ENCODE measurements at regions not wholly inside any gene's neighbourhood (a gene's known extent, or its start where the extent isn't known, plus 50 kb on each side); places are given as distances from the start of the nearest gene placed in this dataset.
A peak's percentile ranks its signal among the peaks of the same experiment; 100 is the strongest.

DNA sequence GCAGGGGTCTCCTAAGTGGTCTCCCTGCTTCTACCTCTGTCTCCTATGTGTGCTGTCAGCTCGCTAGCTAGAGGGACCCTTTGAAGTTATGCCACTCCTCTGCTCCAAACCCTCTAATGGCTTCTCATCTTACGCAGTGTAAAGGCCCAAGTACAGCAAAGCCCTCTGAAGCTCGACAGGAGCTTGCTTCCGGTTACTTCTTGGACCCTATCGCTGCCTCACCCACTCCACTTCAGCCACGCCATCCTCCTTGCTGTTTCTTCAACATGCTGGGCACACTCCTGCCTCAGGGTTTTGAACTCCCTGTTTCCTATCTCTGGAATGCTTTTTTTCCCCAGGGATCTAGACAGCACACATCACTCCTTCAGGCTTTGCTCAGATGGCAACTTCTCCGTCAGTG lies 102.3 kb upstream of the F3 start:
- ATAC-seq, result no peak

DNA sequence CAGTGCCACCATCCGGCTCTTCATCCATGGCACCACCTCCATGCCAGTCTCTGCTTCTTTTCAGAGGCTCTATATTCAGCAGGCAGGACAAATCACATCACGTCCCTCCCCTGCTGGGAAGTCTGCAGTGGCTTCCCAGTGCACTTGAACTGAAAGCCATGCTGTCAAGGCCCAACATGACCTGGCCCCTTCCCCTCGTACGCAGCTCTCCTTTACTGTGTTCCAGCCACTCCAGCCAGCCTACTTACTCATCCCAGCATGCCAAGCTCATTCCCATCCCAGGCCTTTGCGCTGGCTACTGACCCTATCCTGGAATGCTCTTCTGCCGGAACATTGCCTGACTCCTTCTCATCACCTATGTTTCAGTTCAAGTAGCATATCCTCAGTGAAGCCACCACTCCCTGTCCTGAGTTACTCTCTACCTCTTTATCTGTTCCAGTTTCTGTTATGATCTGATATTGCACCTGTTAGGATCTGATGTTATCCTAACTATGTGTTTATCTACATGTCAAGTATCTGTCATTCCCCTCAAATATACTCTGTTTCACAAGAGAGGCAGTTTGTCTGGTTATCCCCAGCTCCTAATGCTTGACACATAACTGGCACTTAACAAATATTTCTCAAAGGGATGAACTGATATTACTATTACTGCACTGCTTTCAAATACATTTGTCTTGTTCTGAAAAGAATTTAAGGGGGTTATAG lies 101.2 kb upstream of the F3 start:
- ATAC-seq, result no peak

DNA sequence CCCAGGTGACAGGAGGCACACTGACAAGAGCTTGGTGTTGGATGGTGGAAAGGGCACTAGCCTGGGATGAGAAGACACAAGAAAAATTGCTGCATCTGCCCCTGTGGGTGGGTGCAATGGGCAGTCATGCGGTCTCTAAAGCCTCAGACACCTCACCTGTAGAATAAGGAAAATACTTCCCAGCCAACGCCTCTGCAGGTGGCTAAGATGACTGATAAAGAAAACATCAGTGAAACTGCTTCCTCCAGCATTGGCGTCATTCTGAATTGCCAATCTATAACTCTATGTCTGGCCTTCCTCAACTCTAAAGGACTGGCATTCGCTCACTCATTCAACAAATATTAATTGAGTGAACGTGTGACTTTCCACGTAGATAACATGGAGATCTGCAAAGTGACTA lies 100.4 kb upstream of the F3 start:
- no peak for ATAC-seq

DNA sequence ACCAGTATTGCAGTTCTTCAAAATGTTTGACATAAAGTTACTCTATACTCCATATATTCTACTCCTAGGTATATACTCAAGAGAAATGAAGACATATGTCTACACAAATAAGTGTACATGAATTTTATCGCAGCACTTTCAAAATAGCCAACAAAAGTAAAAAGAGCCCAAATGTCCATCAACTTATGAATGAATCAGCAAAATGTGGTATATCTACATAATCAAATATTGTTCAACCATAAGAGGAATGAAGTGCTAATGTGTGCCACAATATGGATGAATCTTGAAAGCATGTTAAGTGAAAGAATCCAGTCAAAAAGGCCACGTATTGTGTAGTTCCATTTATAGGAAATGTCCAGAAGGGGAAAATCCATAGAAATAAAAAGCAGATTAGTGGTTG lies 98.6 kb upstream of the F3 start:
- no peak for ATAC-seq

DNA sequence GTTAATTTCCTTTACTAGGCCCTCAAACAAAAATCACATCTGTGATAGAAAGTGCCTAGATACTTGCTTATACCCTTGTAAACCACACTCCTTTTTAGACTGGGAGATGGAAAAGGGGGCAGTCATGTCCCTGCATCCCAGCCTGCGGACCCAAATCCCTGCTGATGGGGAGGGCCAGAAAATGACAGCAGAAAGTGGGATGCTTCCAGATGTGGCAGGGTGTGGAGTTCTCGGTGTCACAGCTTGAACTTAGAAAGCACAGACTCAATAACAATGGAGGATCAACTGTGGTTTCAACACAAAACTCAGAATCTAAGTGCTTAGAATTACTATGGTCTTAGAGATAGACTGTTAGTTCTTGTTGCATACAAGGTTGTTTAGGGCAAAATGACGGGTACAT lies 95.6 kb upstream of the F3 start:
- ATAC-seq, result no peak

DNA sequence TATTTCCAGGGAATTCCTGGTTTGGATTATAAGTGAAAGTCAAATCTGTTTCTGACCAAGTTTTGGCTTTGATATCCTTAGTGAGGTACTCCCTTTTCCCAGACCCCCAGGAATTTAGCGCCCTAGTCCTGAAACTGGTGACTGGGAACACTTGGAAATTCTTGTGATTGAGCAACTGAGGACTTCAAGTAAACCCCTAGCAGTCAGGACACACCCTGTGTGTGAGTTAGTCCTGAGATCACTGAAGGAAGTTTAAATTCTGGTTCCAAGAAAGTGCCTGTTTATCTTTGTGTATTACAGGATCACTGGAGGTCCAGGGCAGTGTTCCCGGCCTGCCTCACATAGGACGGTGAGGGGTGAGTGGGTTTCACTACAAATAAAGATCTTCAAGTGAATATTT lies 95.1 kb upstream of the F3 start:
- ATAC-seq, result no peak

DNA sequence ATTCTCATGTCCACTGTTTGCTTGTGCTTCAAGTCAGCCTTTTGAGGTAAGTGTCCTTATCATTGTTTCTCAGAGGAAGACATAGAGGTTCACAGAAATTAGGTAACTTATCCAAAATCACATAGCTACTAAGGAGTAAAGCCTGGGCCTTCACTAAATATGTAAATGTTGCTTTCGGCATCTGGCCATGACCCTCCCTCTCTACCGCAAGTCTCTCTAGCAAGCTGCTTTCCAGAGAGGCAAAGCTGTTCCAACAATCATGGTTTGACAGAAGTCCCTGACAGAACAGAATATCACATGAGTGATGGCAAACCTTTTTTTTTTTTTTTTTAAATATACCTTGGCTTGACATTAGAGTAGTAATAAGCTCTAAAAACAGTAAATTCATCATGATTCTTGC lies 94.5 kb upstream of the F3 start:
- no peak for ATAC-seq

DNA sequence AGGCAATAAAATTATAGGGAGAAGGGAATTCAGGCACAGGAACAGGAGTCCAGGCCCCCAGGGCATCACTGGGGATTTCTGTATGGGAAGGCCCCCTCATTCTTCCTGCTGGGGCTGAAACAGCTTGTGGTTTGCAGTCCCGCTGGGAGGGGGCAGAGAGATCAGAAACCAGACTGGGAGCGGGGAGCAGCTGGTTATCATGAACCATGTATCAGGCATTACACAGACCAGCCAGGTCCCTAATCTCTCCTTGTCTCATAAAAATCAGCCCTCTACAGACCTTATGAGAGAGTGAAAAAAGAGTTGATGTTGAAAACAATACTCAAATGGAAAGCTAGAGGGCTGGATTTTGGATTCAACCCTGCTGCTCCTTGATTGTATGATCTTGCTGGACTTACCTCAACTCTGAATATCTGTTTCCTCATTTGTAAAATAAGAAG lies 93.4 kb upstream of the F3 start:
- ATAC-seq, result no peak

DNA sequence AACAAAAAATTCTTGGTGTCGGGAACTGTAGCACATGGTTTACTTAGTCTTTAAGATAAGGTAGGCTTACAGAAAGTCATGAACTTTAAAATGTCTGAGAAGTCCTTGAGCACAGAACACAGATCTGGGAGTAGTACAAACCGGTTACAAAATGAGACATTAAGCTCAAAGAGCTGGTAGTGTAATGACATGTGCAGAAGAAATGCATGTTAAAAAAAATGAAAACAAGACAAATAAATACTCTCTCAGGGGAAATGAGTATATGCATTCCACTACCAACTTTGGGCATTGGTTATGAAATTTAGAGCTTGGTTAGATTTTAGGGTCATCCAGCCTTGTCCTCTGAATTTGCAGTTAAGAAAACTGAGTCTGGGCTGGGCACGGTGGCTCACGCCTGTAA lies 91.5 kb upstream of the F3 start:
- no peak for ATAC-seq

DNA sequence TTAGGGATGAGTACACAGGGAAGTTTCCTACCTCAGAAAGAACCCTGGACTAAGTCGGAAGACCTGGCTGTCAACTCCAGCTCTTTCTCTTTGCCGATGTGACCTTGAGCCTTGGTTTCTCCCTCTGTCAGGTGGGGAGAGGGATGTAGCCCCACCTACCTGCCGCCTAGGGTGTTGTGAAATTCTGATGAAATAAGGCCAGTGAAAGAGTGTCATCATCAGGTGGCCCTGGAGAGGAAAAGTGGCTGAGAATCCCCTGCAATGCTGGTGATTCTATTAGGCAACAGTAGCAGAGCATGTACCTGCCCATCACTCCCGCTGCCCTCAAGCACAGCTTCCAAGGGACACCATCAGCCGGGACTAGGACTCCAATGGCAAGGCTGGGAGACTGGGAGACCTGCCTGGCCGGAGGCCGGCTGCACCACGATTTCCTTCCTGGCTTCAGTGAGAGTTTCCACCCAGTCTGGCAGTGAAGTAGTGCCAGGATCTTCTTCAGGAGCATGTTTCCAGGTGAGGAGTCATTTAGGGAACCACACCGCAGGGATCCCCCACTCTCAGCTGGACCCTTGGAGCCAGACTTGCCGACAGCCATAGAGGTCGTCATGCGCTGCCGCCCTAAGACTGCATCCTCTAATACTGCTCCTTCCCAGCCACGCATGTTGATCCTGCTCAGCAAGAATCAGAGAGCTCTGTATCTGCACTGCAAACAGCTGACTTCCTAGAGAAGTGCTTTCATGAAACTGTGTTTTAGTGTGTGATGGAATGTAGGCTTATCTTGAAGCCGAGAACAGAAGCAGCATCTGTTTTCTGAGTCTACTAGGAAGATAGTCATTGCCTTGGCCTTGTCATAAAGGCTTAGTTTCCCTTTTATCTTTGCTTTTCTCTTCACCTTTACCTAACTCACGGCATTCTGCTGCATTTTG lies 88.0 kb upstream of the F3 start:
- ATAC-seq, result no peak

DNA sequence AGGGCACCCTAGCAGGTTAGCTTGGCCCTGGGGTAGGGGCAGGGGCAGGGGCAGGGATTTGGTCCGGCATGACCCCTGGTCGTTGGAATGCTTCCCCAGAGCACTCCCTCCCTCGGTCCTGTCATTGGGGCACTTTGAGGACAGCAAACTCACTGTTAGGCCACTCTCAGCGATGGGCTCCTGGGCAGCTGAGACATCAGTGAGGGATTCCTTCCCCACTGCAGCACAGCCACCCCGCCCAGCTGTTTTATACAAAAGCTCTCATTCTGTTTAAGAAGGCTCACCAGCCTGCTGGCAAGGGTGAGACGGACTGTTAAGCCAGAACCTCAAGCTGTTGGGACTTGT lies 86.9 kb upstream of the F3 start:
- no peak for ATAC-seq

DNA sequence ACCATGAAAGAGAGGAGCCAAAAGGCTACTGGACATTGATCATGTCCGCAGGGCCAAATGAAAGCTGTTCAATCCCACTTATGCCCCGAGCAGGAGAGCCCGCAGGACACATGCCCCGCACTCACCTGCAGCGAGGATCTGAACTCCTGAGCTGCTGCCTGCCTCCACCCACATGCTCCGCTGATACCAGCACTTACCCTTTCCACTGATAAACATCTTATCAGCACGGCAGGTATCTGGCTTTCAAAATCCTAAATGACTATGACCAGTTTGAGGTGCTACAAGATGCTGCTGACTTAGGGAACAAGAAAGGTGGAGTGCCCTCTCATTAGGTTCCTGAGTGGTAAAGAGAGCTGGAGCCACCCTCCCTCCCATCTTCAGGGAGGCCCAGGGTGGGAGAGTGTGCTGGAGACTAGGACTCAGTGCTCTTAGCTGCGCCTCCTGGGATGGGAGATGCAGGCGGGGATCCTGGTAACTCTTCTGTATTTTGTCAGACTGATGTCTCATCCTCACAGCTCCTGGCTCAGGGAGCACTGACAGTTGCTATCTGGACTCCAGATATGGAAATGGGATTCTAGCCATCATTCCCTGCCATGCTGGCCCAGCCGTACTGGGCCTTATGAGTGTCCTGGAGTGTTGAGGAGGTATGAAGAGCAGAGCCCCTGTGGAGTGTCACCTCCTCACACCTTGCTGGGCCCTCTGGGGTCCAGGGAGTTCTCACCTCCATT lies 86.4 kb upstream of the F3 start:
- no peak for ATAC-seq

DNA sequence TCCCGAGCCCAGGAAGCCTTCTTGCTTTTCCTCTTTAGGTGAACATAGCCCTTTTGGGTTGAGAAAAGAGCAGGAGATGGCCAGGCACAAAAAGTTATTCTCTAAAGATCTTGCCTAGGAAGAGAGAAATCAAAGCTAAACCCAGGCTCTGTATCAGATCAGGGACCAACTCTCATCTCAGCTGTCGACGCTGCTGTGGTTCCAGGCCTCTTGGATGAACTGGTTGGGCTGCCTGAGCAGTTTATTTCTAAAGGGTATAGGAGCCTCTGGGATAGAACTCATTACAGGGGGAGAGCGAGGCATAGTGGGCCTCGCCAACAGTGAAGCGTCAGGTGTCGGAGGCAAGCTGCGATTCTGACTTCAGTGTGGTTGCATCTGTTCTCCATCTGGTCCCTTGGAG lies 82.6 kb upstream of the F3 start:
- ATAC-seq, result no peak

DNA sequence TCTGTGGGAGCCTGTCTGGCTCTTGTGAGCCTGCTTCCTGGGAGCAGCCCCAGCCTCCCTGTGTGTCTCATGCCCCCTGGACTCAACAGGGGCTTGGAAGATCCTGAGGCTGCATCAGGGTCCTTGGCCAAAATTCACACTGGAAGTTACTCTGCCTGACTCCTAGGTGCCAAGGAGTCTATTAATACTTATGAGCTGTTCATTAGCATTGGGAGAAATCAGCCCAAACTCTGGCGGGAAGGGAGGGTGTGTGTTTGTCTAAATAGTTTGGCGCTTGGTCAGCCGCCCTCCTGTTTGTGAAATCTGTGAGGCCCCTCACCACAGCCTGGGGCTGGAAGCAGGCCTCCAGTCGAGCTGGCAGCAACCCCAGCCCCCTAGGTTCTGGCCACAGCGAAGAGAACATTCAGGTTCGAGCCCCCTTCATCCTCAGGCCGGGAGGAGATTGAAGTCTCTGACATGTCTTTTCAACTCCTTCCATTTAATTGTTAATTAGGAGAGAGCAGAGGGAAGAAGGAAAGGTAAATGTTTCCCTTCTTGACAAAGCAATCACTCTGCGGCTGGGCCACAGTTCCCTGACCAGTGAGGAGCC lies 82.1 kb upstream of the F3 start:
- ATAC-seq, result no peak

DNA sequence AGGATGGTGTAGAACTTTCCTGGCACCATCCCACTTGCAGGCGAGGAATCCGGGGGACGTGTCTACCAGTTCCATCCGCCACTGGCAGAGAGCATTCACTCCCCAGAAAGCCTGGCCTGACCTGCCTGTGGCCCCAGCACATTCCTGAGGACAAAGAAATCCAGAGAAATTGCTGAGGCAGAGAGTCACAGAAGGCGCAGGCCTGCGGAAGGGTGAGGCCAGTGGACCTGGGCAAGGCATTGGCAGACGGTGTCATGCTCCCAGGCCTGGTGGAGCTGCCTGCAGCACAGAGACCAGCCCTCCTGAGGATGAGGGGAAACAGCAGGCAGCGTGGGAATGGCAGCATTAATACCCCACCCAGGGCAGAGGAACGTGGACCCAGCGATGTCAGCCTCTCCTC lies 81.2 kb upstream of the F3 start:
- peak; percentile 67 for ATAC-seq

DNA sequence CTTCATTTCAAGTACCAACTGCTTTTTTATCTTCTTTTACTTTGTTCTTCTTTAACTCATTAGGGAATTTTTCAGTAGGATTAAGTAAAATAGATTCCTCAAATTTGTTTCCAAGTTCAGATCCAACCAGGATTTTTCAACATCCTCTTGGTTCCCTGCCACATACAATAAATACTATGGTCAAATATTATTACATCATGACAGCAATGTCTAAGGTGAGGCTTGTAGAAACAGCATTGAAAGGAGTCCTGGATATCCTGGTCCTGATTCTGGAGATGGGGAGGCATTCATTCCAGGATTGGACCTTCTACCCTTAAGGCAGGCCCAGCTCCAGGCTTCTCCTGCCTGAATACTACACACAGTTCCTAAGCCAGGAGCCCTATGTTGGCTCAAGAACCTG lies 80.2 kb upstream of the F3 start:
- no peak for ATAC-seq

DNA sequence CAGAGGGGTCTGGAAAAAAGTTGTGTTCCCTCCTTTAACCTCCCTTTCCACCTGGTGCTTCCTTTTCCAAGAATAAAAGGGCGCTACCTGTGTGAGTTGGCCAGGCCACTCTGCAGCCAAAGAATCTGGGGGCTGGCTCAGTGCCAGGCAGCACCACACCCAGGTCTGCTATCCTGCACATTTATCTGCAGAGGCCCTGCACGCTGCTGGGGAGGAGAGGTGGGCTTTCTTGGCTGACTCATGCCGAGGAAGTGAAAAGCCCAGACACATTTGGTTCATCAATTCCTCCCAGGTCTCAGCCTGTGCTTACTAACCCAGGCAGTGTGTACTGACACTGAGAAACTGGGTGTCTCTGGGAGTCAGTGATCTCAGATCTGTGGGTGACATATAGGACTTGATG lies 79.8 kb upstream of the F3 start:
- ATAC-seq, result peak; percentile 69

DNA sequence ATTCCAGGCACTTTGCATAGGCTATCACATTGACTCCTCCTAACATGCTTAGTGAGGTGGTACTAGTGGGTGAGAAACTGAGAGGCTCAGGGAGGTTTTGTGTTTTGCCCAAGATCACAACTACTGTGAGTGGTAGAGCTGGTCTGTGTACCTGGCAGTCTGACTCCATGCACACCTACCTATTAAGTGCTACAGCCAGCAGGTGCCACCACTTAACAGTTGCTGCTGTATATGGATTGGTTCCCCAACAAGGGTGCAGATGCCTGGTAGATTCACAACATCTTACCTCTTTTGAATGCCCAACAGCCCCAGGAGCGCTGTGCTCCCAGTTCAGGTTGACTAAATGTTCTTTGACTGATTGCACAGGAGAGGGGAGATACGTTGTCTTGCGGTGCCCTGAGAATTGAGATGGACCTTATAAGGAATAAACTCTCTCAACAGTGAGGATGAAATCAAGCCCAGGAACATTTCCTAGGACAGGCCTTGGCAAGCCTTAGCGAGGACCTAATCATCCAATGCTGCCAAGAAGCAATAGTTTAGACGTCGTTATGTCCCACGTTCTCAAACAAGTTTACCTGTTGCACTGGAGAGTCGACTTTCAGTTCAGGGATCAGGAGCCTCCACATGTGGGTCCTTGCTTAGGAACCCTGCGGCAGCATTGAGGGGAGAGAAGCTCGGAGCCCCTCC lies 78.9 kb upstream of the F3 start:
- peak; percentile 43 for ATAC-seq

DNA sequence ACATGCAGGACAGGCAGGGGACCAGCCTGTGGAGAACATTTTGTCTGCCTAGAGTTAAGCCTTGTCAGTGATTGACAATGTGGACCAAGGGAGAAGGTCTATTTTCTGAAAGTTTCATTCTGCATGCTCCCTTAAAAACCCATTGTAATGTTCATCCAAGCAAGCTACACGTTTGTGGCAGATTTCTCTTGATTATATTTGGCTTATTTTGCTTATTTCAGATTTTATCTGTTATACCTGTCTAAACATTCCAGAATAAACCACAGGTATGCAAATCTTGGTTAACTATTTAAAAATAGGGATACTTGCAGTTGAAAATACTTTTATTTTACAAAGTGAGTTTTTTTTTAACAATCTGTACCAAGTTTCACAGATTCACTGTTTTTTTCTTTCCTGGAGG lies 78.2 kb upstream of the F3 start:
- no peak for ATAC-seq

DNA sequence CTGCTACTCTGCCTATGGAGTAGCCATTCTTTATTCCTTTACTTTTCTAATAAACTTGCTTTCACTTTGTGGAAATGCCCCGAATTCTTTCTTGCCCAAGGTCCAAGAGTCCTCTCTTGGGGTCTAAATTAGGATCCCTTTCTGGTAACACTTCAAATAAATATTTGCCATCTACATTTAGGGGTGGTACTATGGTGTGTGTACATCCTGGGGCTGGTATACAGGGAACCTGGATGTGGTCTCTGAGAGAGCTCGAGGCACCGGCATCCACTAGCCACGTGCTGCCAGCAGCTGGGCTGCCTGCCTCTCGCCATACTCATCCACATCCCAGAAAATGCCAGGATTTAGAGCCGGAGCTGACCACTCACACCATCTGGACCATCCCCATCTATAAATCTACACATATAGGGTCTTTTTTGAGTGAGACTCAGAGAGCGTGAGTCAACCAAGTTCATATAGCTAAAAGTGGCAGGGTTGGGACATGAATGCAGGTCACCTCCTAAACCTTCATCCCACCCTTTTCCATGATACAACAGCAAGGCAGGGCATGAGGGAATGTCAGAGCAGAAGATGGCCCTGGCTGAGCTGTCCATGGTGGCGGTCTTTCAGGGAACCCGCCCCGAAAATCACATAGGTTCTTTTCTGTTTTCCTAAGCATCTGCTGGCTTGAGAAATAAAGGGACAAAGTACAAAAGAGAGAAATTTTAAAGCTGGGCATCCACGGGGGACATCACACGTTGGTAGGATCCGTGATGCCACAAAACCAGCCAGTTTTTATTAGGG lies 76.6 kb upstream of the F3 start:
- no peak for ATAC-seq

DNA sequence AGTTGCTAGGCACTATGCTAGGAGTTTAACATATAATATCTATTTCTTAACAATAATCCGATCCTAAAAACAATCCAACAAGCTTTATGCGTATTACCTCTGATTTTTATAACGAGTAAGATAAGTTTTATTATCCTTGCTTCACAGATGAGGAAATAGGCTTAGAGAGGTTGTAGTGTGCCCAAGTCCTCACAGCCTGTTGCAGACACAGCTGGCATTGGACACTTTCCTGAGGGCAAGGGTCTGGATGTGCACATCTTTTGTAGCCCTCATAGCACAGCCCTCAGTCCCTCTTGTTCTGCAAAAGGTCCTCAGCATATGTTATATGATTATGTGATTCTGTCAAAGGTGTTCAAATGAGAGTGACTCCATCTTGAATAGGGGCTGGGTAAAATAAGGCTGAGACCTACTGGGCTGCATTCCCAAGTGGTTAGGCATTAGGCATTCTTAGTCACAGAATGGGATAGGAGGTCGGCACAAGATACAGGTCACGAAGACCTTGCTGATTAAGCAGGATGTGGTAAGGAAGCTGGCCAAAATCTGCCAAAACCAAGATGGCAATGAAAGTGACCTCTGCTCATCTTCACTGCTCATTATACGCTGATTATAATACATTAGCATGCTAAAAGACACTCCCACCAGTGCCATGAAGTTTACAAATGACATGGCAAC lies 75.7 kb upstream of the F3 start:
- ATAC-seq, result no peak

Measured in esophagus mucosa (tissue), 1 donor.